Neural crest cell (in vitro differentiated cells): ENCODE measurements at regions not wholly inside any gene's neighbourhood (a gene's known extent, or its start where the extent isn't known, plus 50 kb on each side); places are given as distances from the start of the nearest gene placed in this dataset.

ENCODE experiments used
- DNase-seq: peaks from one replicate; pipeline ENCODE4 v3.0.0; 2021; ENCODE audit warnings: low read depth, mixed read lengths, low spot score
- H3K27ac Mint-ChIP-seq: one replicate; pipeline ENCODE4 v1.8.0; 2021; ENCODE audit warnings: mild to moderate bottlenecking, mixed read lengths; ENCODE audit not compliant: unreplicated experiment
- H3K27me3 Mint-ChIP-seq: 2 replicates; pipeline ENCODE4 v1.8.0; 2021; ENCODE audit warnings: low read depth, mild to moderate bottlenecking, mixed read lengths
- H3K36me3 Mint-ChIP-seq: 2 replicates; pipeline ENCODE4 v1.8.0; 2021; ENCODE audit warnings: low read depth, mild to moderate bottlenecking, mixed read lengths
- H3K4me1 Mint-ChIP-seq: 2 replicates; pipeline ENCODE4 v1.8.0; 2021; ENCODE audit warnings: mixed read lengths
- H3K4me3 Mint-ChIP-seq: one replicate; pipeline ENCODE4 v1.8.0; 2021; ENCODE audit warnings: mild to moderate bottlenecking, mixed read lengths
- H3K9me3 Mint-ChIP-seq: 2 replicates; pipeline ENCODE4 v1.8.0; 2021; ENCODE audit warnings: mixed read lengths
- CTCF ChIP-seq: fragments of 200-600 bp; sonication (generic); conservative IDR thresholded peaks from 2 replicates; pipeline ENCODE4 v1.5.0; 2021; ENCODE audit warnings: antibody characterized with exemption, mild to moderate bottlenecking

- Mint-ChIP-seq H3K27ac (no peak overlapping the region), H3K4me1 (peaks cover 6% of the 10 kb centered on the region), H3K4me3 (no peak overlapping the region), H3K27me3 (peaks cover 2% of the 10 kb centered on the region), H3K9me3 (peaks cover 6% of the 10 kb centered on the region), H3K36me3 (peaks cover 11% of the 10 kb centered on the region)
- DNase-seq, result no peak
- TF ChIP-seq CTCF, result no peak
These were observed 102.0 kb upstream of the CDH6 start for GRCh38 chr5:31091501-31091900.

- peaks cover 6% of the 10 kb centered on the region for H3K4me1 Mint-ChIP-seq
- peaks cover 6% of the 10 kb centered on the region for H3K9me3 Mint-ChIP-seq
- peaks cover 11% of the 10 kb centered on the region for H3K36me3 Mint-ChIP-seq
- DNase-seq, result no peak
- H3K27me3 Mint-ChIP-seq, result peaks cover 2% of the 10 kb centered on the region
- H3K27ac Mint-ChIP-seq, result no peak overlapping the region
- TF ChIP-seq CTCF, result no peak
- no peak overlapping the region for H3K4me3 Mint-ChIP-seq
These were observed 103.0 kb upstream of the CDH6 start for GRCh38 chr5:31090467-31090866.

GRCh38 chr5:31086839-31087415 lies 106.6 kb upstream of the CDH6 start:
- Mint-ChIP-seq H3K36me3 (peaks cover under 1% of the 10 kb centered on the region), H3K4me1 (peaks cover 6% of the 10 kb centered on the region), H3K4me3 (no peak overlapping the region), H3K27me3 (no peaks in the 10 kb centered on the region), H3K9me3 (no peaks in the 10 kb centered on the region), H3K27ac (no peak overlapping the region)
- DNase-seq, result no peak
- no peak for TF ChIP-seq CTCF

GRCh38 chr5:31084871-31085270 lies 108.6 kb upstream of the CDH6 start:
- H3K27ac Mint-ChIP-seq, result no peak overlapping the region
- no peak overlapping the region for H3K4me3 Mint-ChIP-seq
- H3K36me3 Mint-ChIP-seq, result no peaks in the 10 kb centered on the region
- no peak for TF ChIP-seq CTCF
- H3K4me1 Mint-ChIP-seq, result peaks cover 6% of the 10 kb centered on the region
- H3K9me3 Mint-ChIP-seq, result no peaks in the 10 kb centered on the region
- H3K27me3 Mint-ChIP-seq, result no peaks in the 10 kb centered on the region
- no peak for DNase-seq

GRCh38 chr5:31083364-31083763 lies 110.1 kb upstream of the CDH6 start:
- H3K4me1 Mint-ChIP-seq, result peaks cover 11% of the 10 kb centered on the region
- DNase-seq, result no peak
- H3K27ac Mint-ChIP-seq, result no peak overlapping the region
- H3K36me3 Mint-ChIP-seq, result no peaks in the 10 kb centered on the region
- no peaks in the 10 kb centered on the region for H3K9me3 Mint-ChIP-seq
- H3K4me3 Mint-ChIP-seq, result no peak overlapping the region
- H3K27me3 Mint-ChIP-seq, result no peaks in the 10 kb centered on the region
- no peak for TF ChIP-seq CTCF
